Endothelial cell of umbilical vein (primary cell): ENCODE measurements at regions not wholly inside any gene's neighbourhood (a gene's known extent, or its start where the extent isn't known, plus 50 kb on each side); places are given as distances from the start of the nearest gene placed in this dataset.

Source experiments
- BruUV-seq: library from RNA; stranded (reverse); fragments of 400-500 nt; replicated peaks from 2 replicates; lab custom pipeline; 2021; lab: Mats Ljungman, UMichigan
- CTCF ChIA-PET: fragments of 300-600, 350-600 bp; sonication (Branson Sonifier 250); formaldehyde crosslinking; loops from one replicate; lab custom pipeline; 2021; ENCODE audit warnings: antibody characterized with exemption, inconsistent platforms; lab: Charles Lee
- POLR2A ChIA-PET: fragments of 300-600, 350-600 bp; sonication (Branson Sonifier 250); formaldehyde crosslinking; loops from one replicate; lab custom pipeline; 2021; ENCODE audit warnings: antibody characterized with exemption, inconsistent platforms; lab: Charles Lee
- DNase-seq: peaks from one replicate; pipeline ENCODE4 v3.0.0-alpha.2; 2011; ENCODE audit warnings: low read depth, low spot score
- FAIRE-seq: peaks from 2 replicates; lab custom pipeline; 2011; peaks lifted over from hg19 to GRCh38; lab: Jason Lieb, UNC
- H2AFZ ChIP-seq: 2 replicates; pipeline ENCODE4 v1.6.0; 2012; ENCODE audit warnings: low read depth, low read length, control low read depth, inconsistent platforms
- H3K27ac ChIP-seq: 2 replicates; pipeline ENCODE4 v1.5.1; 2011; ENCODE audit warnings: low read depth, mild to moderate bottlenecking, control low read depth, low read length, moderate library complexity; ENCODE audit not compliant: insufficient read depth
- H3K27me3 ChIP-seq, 2 experiments: 2 replicates each; pipeline versions ENCODE4 v1.6.0 to v1.6.1; 2011; ENCODE audit warnings: low read length in 2 of 2, mixed read lengths in 1 of 2; ENCODE audit not compliant: control insufficient read depth in 2 of 2, insufficient read depth in 2 of 2
- H3K36me3 ChIP-seq, 2 experiments: 2 replicates in 1 of 2; 3 replicates in 1 of 2; pipeline ENCODE4 v1.5.1; 2011; ENCODE audit warnings: low read length in 2 of 2, mild to moderate bottlenecking in 1 of 2, moderate library complexity in 1 of 2; ENCODE audit not compliant: control insufficient read depth in 2 of 2, insufficient read depth in 2 of 2; ENCODE audit errors: extremely low read depth in 1 of 2
- H3K4me1 ChIP-seq: 3 replicates; pipeline ENCODE4 v1.5.1; 2011; ENCODE audit warnings: mild to moderate bottlenecking, low read length; ENCODE audit not compliant: control insufficient read depth, insufficient read depth; ENCODE audit errors: extremely low read depth
- H3K4me2 ChIP-seq: 2 replicates; pipeline ENCODE4 v1.6.1; 2011; ENCODE audit warnings: low read length, control low read depth, mixed read lengths; ENCODE audit not compliant: insufficient read depth
- H3K4me3 ChIP-seq, 3 experiments: fragments of 200-600 bp in 1 of 3; sonication (generic), shearing (Covaris generic) in 1 of 3; replicated peaks in 1 of 3; 2 replicates each; pipeline ENCODE4 v1.5.1; 2011 to 2016; ENCODE audit warnings: control low read depth in 3 of 3, low read length in 3 of 3, mild to moderate bottlenecking in 2 of 3, inconsistent platforms in 1 of 3, low read depth in 1 of 3, moderate library complexity in 1 of 3; ENCODE audit not compliant: insufficient read depth in 1 of 3
- H3K79me2 ChIP-seq: 2 replicates; pipeline ENCODE4 v1.6.0; 2012; ENCODE audit warnings: low read length, inconsistent platforms; ENCODE audit not compliant: control insufficient read depth, insufficient read depth
- H3K9ac ChIP-seq: replicated peaks from 2 replicates; pipeline ENCODE3; 2011; ENCODE audit warnings: low read length, control low read depth; ENCODE audit not compliant: insufficient read depth; ENCODE audit errors: extremely low read depth
- H3K9me1 ChIP-seq: replicated peaks from 3 replicates; pipeline ENCODE4 v1.6.0; 2011; ENCODE audit warnings: mild to moderate bottlenecking, low read length; ENCODE audit not compliant: control insufficient read depth, insufficient read depth; ENCODE audit errors: extremely low read depth
- H3K9me3 ChIP-seq: replicated peaks from 2 replicates; pipeline ENCODE4 v1.5.1; 2012; ENCODE audit warnings: low read length, inconsistent platforms; ENCODE audit not compliant: control insufficient read depth, insufficient read depth
- H4K20me1 ChIP-seq: replicated peaks from 2 replicates; pipeline ENCODE3; 2011; ENCODE audit warnings: mild to moderate bottlenecking, low read length; ENCODE audit not compliant: control insufficient read depth, insufficient read depth; ENCODE audit errors: extremely low read depth
- CTCF ChIP-seq, 2 donors: IDR thresholded peaks; 1 replicate in 1 of 2; 2 replicates in 1 of 2; pipeline ENCODE4 v1.5.1; 2011; ENCODE audit warnings: low read length in 2 of 2, mild to moderate bottlenecking in 2 of 2, moderate library complexity in 2 of 2, control low read depth in 1 of 2, inconsistent platforms in 1 of 2, low read depth in 1 of 2; ENCODE audit not compliant: insufficient read depth in 1 of 2; ENCODE audit errors: extremely low read depth in 1 of 2
- EZH2 ChIP-seq: IDR thresholded peaks from 2 replicates; pipeline ENCODE4 v1.6.1; 2012; ENCODE audit warnings: borderline replicate concordance, low read depth, mild to moderate bottlenecking, moderate library complexity, low read length, inconsistent platforms; ENCODE audit not compliant: severe bottlenecking
- FOS ChIP-seq: IDR thresholded peaks from 2 replicates; pipeline ENCODE4 v1.6.1; 2011; ENCODE audit warnings: mild to moderate bottlenecking, low read length, moderate library complexity, borderline replicate concordance; ENCODE audit not compliant: insufficient read depth
- GATA2 ChIP-seq: IDR thresholded peaks from 2 replicates; pipeline ENCODE4 v1.7.0; 2011; ENCODE audit warnings: low read depth, mild to moderate bottlenecking, moderate library complexity, mixed read lengths, low read length; ENCODE audit not compliant: insufficient read length, insufficient read depth
- JUN ChIP-seq: IDR thresholded peaks from 2 replicates; pipeline ENCODE4 v1.6.1; 2011; ENCODE audit warnings: borderline replicate concordance, low read depth; ENCODE audit not compliant: insufficient read length, insufficient read depth
- MAX ChIP-seq: IDR thresholded peaks from 2 replicates; pipeline ENCODE4 v1.6.1; 2011; ENCODE audit not compliant: insufficient read depth, insufficient read length
- MYC ChIP-seq: IDR thresholded peaks from one replicate; pipeline ENCODE4 v1.6.1; 2011; ENCODE audit warnings: mild to moderate bottlenecking, low read depth, low read length
- POLR2A ChIP-seq: IDR thresholded peaks from 2 replicates; pipeline ENCODE4 v1.6.1; 2012; ENCODE audit warnings: low read depth, mild to moderate bottlenecking, control low read depth, low read length
- POLR2AphosphoS5 ChIP-seq: IDR thresholded peaks from 2 replicates; pipeline ENCODE4 v1.6.1; 2012; ENCODE audit warnings: low read depth, mild to moderate bottlenecking, control low read depth, low read length, moderate library complexity; ENCODE audit not compliant: insufficient read depth
- dilution Hi-C: fragments of 300-500 bp; cut with MboI; formaldehyde crosslinking; loops from one replicate; pipeline ENCODE4 v1.15.0; 2019; ENCODE audit warnings: low sequenced_read_pairs; ENCODE audit not compliant: extremely low pct_ligation_motif_present
- intact Hi-C: fragments of 100-400 bp; cut with micrococcal nuclease; formaldehyde crosslinking; loops from one replicate; pipeline ENCODE4 v1.10.0; 2022

GRCh38 chr4:114754616-114755015, 156.0 kb downstream of the UGT8 start:
- ChIA-PET POLR2A (no interaction called here), CTCF (interaction anchor here (0.9 kb wide), 1 partner anchor 16 kb away, joined by 3 read pairs; no protein-coding TSS in a partner anchor)
- no peaks in the 10 kb centered on the region for H3K79me2 ChIP-seq
- BruUV-seq: no TSS peak
- H3K4me2 ChIP-seq: no peak overlapping the region
- no peaks in the 10 kb centered on the region for H3K9me3 ChIP-seq
- no peaks in the 10 kb centered on the region for H3K36me3 ChIP-seq
- no peaks in the 10 kb centered on the region for H4K20me1 ChIP-seq
- H3K9ac ChIP-seq: no peak overlapping the region
- intact Hi-C loops: no loop called here
- H3K27ac ChIP-seq: no peak overlapping the region
- H2AFZ ChIP-seq: no peak overlapping the region
- TF ChIP-seq CTCF (IDR thresholded peaks at IDR 0.05; ENCODE audit: extremely low read depth in 1 of 2, insufficient read depth in 1 of 2, low read depth in 1 of 2, low read length in 2 of 2) (no peak), POLR2A (no peak), FOS (no peak), MAX (no peak), POLR2AphosphoS5 (no peak), MYC (no peak), EZH2 (no peak), GATA2 (no peak), JUN (no peak)
- dilution Hi-C loops: no loop called here
- DNase-seq: no peak
- H3K4me3 ChIP-seq: no peak overlapping the region
- H3K4me1 ChIP-seq: no peaks in the 10 kb centered on the region
- no peaks in the 10 kb centered on the region for H3K9me1 ChIP-seq
- FAIRE-seq: no peak
- no peaks in the 10 kb centered on the region for H3K27me3 ChIP-seq
